ENCODE measurements at regions not wholly inside any gene's neighbourhood (a gene's known extent, or its start where the extent isn't known, plus 50 kb on each side); places are given as distances from the start of the nearest gene placed in this dataset.

GRCh38 chr2:209348433-209348832, 75.4 kb upstream of the MAP2 start:
- TF ChIP-seq CTCF (IDR thresholded peaks at IDR 0.05): no peak
- no peak for TF ChIP-seq POLR2A (IDR thresholded peaks at IDR 0.05)

Data from Peyer's patch (tissue), 4 donors.